NCI-H2107 treated with DMSO at 0.1 percent for 48 hours (cell line): ENCODE measurements at regions not wholly inside any gene's neighbourhood (a gene's known extent, or its start where the extent isn't known, plus 50 kb on each side); places are given as distances from the start of the nearest gene placed in this dataset.
A peak's percentile ranks its signal among the peaks of the same experiment; 100 is the strongest.
"Not testable (repeated sequence)": the region's sequence is repeated elsewhere in the genome, so short reads cannot be mapped to it uniquely, and the experiment has no call there.

ENCODE experiments used
- DNase-seq: peaks from one replicate; lab custom pipeline; 2025; ENCODE audit not compliant: unreplicated experiment; lab: John Stamatoyannopoulos, UW

GRCh38 chr11:37951996-37952395 is 1354.0 kb upstream of the RAG2 start:
- DNase-seq: no peak

GRCh38 chr11:37948258-37948657 is 1350.2 kb upstream of the RAG2 start:
- DNase-seq: no peak

GRCh38 chr11:37947821-37948220 is 1349.8 kb upstream of the RAG2 start:
- no peak for DNase-seq

GRCh38 chr11:37946155-37946766 is 1348.2 kb upstream of the RAG2 start:
- DNase-seq: peak; percentile 9

- no peak for DNase-seq
Observed at GRCh38 chr11:37942081-37942480, 1344.0 kb upstream of the RAG2 start.

GRCh38 chr11:37929100-37929653 is 1331.1 kb upstream of the RAG2 start:
- DNase-seq: no peak

GRCh38 chr11:37926772-37927171 is 1328.7 kb upstream of the RAG2 start:
- DNase-seq: no peak

- DNase-seq: no peak
Observed at GRCh38 chr11:37916331-37916730, 1318.3 kb upstream of the RAG2 start.

- no peak for DNase-seq
Observed at GRCh38 chr11:37914859-37915258, 1316.8 kb upstream of the RAG2 start.

- no peak for DNase-seq
Observed at GRCh38 chr11:37908219-37908548, 1310.1 kb upstream of the RAG2 start.

GRCh38 chr11:37907436-37908218 is 1309.6 kb upstream of the RAG2 start:
- no peak for DNase-seq

GRCh38 chr11:37905707-37906417 is 1307.8 kb upstream of the RAG2 start:
- DNase-seq: no peak

- DNase-seq: no peak
Observed at GRCh38 chr11:37896016-37896415, 1298.0 kb upstream of the RAG2 start.

- no peak for DNase-seq
Observed at GRCh38 chr11:37881741-37882140, 1283.7 kb upstream of the RAG2 start.

- DNase-seq: no peak
Observed at GRCh38 chr11:37861671-37862070, 1263.6 kb upstream of the RAG2 start.

- not testable (repeated sequence) for DNase-seq
Observed at GRCh38 chr11:37858806-37859537, 1260.9 kb upstream of the RAG2 start.

GRCh38 chr11:37858398-37858797 is 1260.4 kb upstream of the RAG2 start:
- no peak for DNase-seq

- DNase-seq: no peak
Observed at GRCh38 chr11:37857726-37858125, 1259.7 kb upstream of the RAG2 start.

- no peak for DNase-seq
Observed at GRCh38 chr11:37849706-37850105, 1251.7 kb upstream of the RAG2 start.

GRCh38 chr11:37843603-37844002 is 1245.6 kb upstream of the RAG2 start:
- no peak for DNase-seq

- DNase-seq: no peak
Observed at GRCh38 chr11:37841016-37841415, 1243.0 kb upstream of the RAG2 start.
